NCI-H510A treated with DMSO at 0.1 percent for 48 hours (cell line): ENCODE measurements at regions not wholly inside any gene's neighbourhood (a gene's known extent, or its start where the extent isn't known, plus 50 kb on each side); places are given as distances from the start of the nearest gene placed in this dataset.

Experiments
- DNase-seq: peaks from one replicate; lab custom pipeline; 2025; lab: John Stamatoyannopoulos, UW

DNA sequence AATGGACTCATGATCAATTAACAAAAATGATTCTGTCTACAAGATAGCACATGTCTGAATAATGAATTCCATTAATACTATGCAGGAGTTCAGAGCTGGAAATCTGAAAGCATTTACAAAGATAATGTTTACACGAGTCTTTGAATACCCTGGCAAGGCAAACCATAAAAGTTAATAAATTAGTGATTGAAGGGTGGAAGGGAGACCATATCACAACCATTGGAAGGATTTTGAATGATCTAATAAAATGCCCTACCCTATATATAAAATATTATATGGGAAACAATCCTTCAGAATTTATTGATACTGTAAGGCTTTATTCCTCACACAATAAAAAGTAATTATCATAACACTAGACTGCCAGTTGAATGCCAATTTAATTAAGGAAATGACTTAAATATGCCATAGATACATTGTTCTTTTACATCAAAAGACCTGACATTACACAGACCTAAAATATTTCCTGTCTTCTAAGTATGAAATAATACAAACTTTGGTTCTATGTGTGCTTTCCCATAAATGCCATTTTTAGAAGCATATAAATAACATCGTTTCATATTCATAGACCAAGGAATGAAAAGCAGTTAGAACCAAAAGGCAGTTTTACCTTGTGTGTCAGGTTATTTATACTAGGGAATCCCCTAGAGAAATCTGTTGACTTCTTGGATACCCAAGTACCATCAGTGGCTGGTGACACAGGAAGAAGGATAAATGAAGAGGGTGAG is 249.2 kb upstream of the MARCKS start:
- no peak for DNase-seq

GRCh38 chr6:113610377-113610988 is 246.7 kb upstream of the MARCKS start:
- DNase-seq = no peak

DNA sequence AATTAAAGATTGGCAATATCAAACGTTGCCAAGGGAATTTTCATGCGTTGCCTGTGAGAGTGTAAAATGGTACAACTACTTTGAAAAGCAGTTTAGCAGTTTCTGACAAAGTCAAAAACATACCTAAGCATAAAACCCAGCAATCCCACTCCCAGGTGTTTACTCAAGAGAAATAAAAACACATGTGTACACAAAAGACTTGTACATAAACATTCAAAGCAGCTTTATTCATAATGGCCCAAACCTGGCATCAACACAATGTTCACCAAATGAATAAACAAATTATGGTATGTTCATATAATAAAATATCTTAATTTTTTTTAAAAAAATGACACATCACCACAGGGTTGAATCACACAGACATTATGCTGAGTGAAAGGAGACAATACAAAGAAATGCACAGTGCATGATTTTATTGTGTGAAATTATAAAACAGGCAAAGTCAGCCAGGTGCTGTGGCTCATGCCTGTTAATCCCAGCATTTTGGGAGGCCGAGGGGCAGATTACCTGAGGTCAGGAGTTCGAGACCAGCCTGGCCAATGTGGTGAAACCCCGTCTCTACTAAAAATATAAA is 240.4 kb upstream of the MARCKS start:
- DNase-seq = no peak

DNA sequence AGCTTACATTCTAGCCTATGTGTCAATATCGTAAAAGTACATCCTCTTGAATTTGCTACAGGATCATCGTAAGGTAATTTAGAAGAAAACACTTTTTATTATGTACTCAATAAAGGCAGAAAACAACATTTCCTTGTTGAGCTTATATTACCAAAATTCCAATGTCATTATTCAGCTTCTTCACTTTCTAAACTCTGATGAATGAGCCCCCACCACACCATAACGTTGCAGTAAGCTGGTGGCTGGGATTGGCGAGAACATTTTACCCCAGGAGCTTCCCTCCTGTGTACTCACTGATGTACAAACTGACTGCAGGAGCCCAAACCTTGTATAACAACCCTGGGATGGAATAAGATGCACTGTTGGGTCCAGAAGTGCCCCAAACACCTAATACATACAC is 238.1 kb upstream of the MARCKS start:
- no peak for DNase-seq

- no peak for DNase-seq
Measured at GRCh38 chr6:113620386-113620785, 236.8 kb upstream of the MARCKS start.

GRCh38 chr6:113622254-113622653 is 234.9 kb upstream of the MARCKS start:
- no peak for DNase-seq

DNA sequence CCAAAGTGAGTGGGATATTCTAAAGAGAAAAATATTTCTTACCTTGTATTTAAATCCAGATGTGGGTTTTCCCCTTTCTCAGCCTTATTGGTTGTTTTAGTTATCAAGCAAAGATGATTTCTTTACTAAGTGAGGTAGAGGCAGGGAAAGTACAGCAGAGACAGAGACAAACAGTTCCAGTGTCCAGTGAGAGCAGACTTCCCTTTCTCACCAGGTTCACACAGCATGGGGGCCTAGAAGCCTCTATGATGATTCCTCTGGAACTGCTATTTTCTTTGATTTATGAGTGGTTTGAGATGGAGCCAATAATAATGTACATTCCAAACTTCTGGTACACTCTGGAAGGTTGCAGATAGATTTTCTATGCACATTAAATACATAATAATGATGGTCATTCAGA is 234.0 kb upstream of the MARCKS start:
- no peak for DNase-seq

GRCh38 chr6:113625850-113626249 is 231.3 kb upstream of the MARCKS start:
- no peak for DNase-seq

DNA sequence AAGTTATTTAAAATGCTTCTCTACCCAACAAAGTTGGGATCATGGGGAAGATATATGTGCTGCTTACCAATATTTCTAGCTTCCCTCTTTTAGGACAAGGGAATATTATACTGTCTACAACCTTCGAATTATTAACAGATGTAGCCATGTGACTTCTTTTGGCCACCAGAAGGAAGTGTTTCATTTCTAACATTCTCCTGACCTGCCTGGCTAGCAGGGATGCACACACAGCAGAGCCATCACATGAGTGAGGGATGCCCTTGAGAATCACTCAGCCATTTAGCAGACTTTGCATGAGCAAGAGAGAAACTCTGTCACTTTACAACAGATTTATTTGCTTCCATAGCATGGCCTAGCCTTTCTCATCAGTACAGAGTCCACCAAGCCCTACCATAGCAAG is 230.7 kb upstream of the MARCKS start:
- no peak for DNase-seq

- no peak for DNase-seq
Measured at GRCh38 chr6:113627480-113627879, 229.7 kb upstream of the MARCKS start.

- no peak for DNase-seq
Measured at GRCh38 chr6:113629256-113629655, 227.9 kb upstream of the MARCKS start.

GRCh38 chr6:113629975-113630737 is 227.0 kb upstream of the MARCKS start:
- DNase-seq = no peak

DNA sequence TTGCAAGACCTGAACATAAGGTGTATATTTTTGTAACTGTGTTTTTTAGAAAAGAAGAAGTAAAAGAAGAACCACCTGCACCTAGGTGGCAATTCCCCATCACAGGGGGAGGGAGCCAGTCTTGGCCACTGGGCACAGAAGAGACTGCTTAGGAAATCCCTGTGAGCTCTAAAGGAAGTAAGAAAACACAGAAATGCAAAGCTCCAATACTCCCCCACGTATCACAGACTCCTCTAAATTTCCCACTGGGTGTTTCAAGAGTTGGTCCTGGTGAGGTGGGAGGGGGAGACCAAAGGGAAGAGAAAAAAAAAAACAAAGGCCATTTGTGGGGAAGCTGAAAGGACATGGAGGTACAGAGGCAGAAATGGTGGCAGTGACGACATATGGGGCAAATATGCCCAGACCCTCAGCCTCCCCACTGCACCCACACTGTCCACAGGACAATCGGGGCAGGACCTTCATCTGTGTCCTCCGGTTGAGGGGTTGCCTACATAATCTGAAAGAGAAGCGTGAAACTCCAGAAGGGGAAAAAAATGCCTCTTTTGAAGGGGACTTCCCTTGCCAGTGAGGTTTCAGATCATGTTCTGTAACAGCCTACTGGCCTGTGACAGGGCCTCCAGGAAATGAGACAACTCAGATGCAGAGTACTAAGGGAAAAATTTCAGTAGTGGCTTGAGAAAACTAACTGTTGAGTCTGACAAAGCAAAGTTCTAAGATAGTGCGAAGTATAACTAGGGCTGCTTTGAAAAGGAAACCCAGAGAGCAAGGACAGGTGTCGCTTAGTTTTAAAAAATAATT is 226.2 kb upstream of the MARCKS start:
- no peak for DNase-seq

DNA sequence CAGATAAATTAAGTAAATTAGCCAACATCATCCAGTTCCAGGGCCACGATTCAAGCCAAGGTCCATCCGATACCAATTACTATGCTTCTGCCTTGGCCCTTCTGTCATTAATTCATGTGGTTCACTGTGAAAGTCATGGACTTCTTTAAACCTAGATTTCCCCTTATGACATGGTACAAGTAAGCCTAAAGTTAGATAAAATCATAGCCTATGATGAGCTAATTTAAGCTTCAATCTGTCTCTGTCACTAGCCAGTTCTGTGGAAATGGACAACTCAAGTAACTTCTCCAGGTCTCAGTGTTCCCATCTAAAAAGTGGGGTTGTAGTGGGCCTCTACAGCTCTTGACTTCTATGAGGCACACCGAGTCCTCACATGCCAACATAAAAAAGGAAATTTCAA is 225.5 kb upstream of the MARCKS start:
- no peak for DNase-seq

GRCh38 chr6:113632220-113632864 is 224.8 kb upstream of the MARCKS start:
- no peak for DNase-seq

DNA sequence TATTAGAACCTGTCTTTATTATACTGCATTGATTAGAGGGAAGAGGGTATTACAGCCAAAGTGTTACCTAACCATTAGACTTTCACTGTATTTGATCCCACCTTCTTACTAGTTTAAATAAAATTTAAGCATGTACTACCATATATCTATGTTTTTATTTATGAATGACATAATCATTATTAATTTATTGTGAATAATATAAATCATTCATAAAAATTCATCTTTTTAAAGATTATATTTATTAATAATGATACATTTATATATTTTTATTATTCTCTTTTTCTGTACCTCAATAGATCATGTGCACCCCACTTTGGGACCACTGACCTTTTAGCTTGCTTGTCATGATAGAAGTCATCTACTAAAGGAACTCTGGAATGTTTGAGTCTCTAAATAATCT is 223.5 kb upstream of the MARCKS start:
- no peak for DNase-seq

DNA sequence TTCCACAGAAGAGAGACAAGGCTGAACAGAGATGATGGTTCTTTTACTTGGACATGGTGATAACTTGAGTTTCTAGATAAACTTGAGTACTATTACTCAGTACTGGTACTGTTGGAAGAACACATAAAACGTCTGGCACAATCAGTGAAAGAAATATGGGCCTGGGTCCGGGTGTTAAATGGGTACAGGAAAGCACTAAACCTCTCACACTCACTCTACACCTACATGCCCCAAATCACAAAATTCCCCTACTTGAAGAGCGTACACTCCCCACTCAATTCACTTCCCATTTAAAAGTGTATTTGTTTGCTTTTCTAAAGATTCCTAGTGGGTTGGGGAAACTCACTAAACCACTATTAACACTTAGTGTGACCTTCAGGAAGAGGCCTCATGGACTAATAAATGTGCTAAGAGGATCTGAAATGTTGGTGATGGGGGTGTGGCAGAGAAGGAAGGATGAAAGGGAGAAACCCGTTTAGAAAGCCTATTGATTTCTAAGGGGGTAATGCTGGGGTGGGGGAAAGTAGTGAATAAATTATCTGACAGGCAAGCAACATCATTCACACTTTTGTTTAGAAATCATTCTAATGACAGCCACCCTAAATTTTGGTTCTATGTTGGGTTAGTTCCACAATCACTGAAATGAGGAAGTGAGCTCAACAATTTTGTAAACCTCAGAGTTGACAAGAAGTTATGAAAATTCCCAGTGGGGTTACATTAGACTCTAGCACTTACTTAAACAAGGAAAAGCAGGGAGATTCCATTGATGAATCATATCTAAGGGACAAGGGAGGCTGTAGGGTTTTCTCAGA is 222.6 kb upstream of the MARCKS start:
- no peak for DNase-seq

DNA sequence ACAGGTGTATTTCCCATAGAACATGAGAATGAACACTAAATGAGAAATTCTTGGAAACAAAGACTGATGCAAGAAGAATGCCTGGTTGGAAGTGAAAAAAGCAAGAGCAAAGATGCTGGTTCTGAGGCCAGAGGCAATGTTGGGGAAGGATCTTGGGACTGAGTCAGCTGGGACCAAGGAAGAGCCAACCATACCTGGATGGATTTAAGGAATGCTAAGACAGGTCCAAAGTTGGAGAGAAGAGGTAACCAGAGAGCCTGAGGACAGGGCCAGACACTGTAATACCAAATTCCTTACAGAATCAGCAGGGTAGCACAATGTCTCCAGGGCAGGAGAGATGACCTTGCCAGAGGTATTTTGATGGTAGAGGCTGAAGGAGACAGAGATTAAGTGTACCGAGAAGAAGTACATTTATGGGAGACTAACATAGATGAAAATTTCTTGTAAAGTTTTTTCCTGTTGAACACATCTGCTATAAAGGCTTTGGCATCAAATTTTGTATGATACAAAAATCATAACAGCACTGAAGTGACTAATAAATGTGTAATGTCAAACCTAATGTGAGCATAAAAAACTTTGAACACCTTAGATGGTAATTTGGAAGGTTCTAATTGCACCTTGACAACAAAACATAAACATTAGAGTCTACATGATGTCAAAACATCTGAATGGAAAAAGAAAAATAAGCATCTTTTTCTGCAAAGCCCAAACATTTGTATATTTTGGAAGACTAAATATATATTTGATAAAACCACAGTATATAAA is 221.7 kb upstream of the MARCKS start:
- no peak for DNase-seq

GRCh38 chr6:113636357-113636824 is 220.8 kb upstream of the MARCKS start:
- DNase-seq = no peak

GRCh38 chr6:113640051-113640450 is 217.1 kb upstream of the MARCKS start:
- DNase-seq = no peak
